NK-92 treated with Interleukin-12 subunit alpha and Interleukin-12 subunit beta, amount 100 ng/mL, for 24 hours (cell line): ENCODE measurements at regions not wholly inside any gene's neighbourhood (a gene's known extent, or its start where the extent isn't known, plus 50 kb on each side); places are given as distances from the start of the nearest gene placed in this dataset.

Experiments used
- DNase-seq: peaks from one replicate; lab custom pipeline; 2025; lab: John Stamatoyannopoulos, UW

DNA sequence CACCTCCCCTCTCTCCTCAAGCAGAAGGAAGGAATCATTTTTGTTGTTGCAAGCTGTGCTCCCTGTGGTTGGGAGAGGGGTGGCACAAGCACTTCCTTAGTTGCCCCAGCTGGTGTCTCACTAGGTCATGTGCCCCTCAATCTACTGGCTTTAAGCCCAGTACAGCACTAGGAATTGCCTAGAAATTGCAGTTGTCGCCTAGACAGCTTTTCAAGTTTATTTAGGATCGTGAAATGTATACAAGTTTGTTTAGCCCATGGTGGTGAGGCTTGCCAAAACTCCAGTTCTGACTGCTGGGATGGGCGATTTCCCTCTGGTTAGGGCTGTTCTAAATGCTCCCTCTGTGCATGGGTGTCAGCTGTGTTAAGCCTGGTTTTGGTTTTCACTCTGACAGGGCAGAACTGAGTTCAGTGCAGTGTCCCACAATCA lies 126.8 kb upstream of the ZNF644 start:
- no peak for DNase-seq

GRCh38 chr1:91141858-91142257 lies 120.0 kb upstream of the ZNF644 start:
- DNase-seq, result no peak

DNA sequence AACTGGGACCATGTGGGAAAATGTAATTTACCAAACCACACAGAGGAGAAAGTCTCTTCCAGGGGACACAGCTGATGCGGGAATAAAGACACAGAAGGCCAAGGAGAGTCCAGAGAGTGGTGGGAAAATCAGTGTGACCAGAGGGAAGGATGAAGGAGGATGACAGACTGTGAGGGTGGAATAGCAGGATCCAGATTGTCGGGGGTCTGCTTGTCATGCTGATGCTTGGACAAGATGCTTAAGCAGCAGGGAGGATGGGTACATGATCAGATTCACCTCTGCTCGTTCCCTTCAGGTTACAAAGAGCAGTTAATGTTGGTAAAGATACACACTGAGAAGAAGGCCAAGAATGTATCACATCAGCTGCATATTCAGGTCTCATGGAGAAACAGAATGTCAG lies 117.1 kb upstream of the ZNF644 start:
- DNase-seq, result no peak

DNA sequence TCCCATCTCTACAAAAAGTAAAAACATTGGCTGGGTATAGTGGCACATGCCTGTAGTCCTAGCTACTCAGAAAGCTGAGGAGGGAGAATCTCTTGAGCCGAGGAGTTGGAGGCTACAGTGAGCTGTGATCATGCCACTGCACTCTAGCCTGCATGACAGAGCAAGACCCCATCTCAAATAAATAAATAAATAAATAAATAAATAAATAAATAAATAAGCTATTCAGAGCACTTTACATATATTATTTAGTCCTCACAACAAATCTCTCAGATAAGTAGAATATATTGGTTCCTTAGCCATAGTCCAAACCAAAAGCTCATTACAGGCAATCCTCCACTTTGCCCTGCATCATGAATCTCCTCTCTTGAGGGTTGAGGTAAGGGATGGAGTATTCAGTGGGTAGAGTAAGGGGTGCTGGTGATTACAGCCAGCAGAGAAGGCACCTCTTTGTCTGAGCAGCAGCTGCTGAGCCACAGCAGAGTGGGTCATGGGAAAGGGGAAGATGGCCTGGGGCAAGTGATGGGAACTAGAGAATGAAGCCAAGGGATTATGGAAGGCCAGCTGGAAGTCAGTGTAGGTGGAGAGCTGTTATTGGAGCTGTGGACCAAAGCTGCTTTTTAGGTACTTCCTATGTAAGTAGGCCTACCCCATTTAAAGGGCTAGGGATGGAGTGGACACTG lies 115.5 kb upstream of the ZNF644 start:
- no peak for DNase-seq

GRCh38 chr1:91135799-91136198 lies 114.0 kb upstream of the ZNF644 start:
- DNase-seq, result no peak

DNA sequence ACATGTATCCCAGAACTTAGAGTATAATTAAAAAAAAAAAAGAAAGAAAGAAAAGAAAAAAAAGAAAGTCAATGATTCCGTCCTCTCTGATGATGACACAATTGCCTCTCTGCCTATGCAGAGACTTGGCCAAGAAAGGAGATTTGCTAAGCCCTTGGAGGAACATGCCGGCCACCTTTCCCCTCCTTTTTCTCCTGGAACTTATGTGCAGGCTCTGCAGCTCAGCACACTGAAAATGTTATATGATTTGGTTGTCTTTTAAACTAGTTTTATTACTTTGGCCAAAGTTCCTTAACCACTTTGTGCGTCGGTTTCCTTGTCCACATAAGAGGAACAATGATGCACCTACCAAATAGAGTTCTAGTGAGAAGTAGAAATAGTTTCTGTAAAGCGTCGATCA lies 111.4 kb upstream of the ZNF644 start:
- no peak for DNase-seq

DNA sequence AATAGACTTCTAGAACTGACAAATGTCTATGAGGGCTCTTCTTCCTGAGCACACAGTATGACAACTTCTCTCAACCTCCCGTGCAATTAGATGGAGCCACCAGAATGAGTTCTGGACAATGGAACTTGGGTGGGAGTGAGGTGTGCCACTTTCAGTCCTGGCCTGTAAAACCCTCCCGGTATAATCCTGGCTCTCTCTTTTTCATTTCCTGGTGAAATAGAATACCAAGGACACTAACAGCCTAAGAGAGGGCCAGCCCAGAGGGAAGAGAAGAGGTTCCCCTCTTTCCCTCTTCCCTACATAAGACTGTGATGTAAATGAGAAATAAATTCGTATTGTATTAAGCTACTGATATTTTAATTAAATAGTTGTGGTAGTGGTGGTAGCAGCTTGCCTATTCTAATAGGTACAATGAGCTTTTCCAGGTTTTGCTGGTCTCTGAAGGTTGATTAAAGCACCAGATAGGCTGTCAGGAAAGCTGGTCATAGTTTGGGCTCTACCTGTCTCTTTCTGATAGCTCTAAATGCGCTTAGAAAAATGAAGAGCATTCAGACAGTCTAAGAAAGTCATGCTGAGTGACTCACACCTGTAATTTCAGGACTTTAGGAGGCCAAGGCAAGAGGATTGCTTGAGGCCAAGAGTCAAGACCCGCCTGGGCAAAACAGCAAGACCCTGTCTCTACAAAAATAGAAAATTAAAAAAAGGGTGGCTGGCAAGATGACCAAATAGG lies 108.6 kb upstream of the ZNF644 start:
- no peak for DNase-seq

- no peak for DNase-seq
Measured at GRCh38 chr1:91129458-91129857, 107.6 kb upstream of the ZNF644 start.

DNA sequence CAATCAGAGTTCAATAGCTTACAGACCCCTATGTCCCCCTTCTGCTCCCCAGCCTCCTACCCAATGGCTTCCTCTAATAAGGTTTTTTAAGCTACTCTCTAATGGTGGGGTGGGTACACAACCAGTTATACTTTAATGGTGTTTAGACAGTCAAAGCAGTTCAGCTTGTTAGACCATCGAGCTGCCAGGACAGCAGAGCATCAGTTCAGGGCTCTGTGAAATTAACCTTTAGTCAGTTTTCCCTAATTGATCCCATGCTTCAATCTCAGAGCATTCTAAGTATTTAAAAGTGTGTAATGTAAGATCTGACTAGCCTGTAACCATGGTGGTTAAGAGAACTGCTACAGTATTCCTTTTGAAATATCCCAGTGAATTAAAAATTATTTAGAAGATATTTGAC lies 107.2 kb upstream of the ZNF644 start:
- no peak for DNase-seq

- DNase-seq, result peak; percentile 57
Measured at GRCh38 chr1:91124989-91125417, 103.2 kb upstream of the ZNF644 start.

GRCh38 chr1:91124290-91124985 lies 102.6 kb upstream of the ZNF644 start:
- no peak for DNase-seq

- DNase-seq, result no peak
Measured at GRCh38 chr1:91123773-91124172, 101.9 kb upstream of the ZNF644 start.

DNA sequence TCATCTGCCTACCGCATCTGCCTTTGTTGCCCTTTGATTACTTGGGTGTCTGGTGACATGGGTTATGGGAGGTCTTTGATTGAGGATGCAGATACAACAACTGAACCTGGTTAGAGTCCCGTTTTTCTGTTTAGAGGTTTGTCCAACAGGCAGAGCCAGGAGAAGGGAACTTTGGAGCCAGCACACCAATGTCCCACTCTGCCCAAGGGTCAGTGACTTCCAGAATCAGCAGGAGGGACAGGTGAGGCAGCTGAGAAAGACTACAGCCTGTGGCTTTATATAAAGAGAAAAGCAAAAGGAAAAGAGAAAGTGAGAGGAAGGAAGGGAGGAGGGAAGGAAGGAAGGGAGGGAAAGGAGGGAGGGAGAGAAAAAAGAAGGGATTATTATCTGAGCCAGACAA lies 101.5 kb upstream of the ZNF644 start:
- DNase-seq, result no peak

DNA sequence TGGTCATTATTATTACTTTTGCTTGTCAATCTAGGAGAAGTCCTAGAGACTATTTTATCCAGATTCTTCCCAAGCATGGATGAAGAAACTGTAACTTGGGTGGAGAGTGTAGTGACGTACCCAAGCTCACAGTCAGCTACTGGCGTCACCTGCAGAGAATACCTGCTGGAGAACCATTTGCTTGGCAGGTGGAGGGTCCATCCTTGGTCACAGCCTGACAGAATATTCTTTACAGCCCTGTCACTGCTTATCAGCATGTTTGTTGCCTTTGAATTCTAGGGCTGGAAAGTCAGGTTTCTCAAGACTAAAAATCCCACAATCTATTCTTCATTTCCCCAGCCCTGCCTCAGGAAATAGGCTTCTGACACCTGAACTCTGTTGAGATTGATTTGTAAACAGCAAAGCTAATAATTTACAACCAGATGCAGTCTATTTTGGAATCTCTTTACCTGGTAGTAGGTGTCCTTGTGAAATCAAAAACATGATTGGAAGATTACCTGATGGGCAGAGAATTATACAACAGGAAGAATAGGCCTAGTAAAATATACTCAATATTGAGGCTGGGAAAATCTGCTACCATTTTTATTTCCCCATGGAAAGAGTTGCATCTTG lies 100.4 kb upstream of the ZNF644 start:
- no peak for DNase-seq

- no peak for DNase-seq
Measured at GRCh38 chr1:91121366-91121765, 99.5 kb upstream of the ZNF644 start.

DNA sequence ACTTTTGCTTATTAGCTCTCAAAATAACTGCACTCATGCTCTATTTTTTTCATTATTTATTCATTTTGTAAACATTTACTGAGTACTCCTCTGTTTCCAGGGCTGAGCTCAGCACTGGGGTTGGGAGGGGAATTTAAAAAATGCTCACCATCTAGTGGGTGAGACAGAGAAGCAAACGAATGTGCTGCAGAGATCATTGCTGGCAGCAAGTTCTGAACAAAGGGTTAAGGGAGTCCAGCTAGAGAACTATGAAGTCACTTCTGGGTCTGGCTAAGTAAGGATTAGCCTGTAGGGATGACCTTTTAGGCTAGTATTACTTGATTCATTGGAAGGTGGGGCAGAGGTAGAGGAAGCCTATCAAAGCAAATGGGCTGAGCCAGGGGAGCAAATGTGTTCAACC lies 99.1 kb upstream of the ZNF644 start:
- no peak for DNase-seq

DNA sequence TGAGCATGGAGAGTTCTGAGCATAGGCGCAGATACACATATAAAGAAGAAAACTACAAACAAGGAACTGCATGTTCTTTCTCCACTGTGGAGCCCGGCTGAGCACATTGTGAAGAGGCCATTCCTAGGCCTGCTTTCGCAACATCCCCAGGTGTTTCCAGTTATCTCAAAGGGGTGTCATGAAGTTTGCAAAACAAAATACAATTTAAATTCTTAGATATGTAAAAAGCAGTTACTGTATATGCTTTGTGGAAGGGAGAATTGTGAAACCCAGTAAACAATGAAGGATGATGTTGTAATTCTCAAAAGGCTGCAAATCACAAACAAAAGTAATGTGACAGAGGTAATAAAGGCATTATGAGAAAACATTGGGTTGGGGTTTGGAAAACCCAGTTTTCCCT lies 98.6 kb upstream of the ZNF644 start:
- no peak for DNase-seq

GRCh38 chr1:91104712-91105111 lies 82.9 kb upstream of the ZNF644 start:
- no peak for DNase-seq

GRCh38 chr1:91101328-91101727 lies 79.5 kb upstream of the ZNF644 start:
- DNase-seq, result no peak

DNA sequence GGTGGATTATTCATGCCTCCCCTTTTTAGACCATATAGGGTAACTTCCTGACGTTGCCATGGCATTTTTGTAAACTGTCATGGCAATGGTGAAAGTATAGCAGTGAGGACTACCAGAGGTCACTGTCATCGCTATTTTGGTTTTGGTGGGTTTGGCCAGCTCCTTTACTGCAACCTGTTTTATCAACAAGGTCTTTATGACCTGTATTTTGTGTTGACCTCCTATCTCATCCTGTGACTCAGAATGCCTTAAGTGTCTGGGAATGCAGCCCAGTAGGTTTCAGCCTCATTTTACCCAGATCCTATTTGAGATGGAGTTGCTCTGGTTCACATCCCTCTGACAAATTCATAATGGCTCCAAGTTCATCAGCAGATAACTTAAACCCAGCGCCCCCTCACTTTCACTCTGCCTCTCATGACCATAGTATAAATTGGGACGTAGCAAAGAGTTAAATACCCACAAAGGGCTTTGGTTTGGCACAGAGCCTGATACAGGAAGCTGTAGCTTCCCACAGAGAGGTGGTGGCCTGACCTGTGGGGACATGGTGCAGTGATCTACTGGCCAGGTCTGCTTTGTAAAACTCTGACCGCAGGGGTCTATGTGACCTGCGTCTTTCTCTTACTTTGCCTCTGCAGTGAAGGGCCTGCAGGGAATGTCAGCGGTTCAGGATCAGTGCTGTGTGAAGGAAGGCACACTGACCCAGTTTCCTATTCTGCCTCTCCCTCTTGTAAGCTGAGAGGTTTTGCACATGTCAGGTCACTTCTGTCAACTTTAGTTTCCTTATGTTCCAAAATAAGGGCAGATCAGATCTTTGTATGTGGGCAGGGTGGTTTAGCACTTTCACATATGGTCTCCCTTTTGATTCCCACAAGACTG lies 78.1 kb upstream of the ZNF644 start:
- peak; percentile 13 for DNase-seq

GRCh38 chr1:91098299-91098906 lies 76.6 kb upstream of the ZNF644 start:
- no peak for DNase-seq
